Mucosa of descending colon (tissue), 3 donors: ENCODE measurements at regions not wholly inside any gene's neighbourhood (a gene's known extent, or its start where the extent isn't known, plus 50 kb on each side); places are given as distances from the start of the nearest gene placed in this dataset.

Experiments used
- ATAC-seq: fragments of 200-7000 bp; cut with Tn5 transposase; one replicate; pipeline ENCODE4 v1.9.1; 2020; ENCODE audit warnings: mild to moderate bottlenecking, moderate library complexity
- DNase-seq, 3 donors: peaks; one replicate each; pipeline ENCODE4 v3.0.0-alpha.2; 2020
- H3K36me3 ChIP-seq: fragments of 200-600 bp; one replicate; pipeline ENCODE4 v1.8.0; 2021; ENCODE audit warnings: low read depth, mild to moderate bottlenecking
- H3K4me1 ChIP-seq: fragments of 200-600 bp; one replicate; pipeline ENCODE4 v1.8.0; 2021; ENCODE audit warnings: low read depth, mild to moderate bottlenecking
- H3K4me3 ChIP-seq: fragments of 200-600 bp; one replicate; pipeline ENCODE4 v1.8.0; 2021; ENCODE audit warnings: mild to moderate bottlenecking
- H3K9me3 ChIP-seq: fragments of 200-600 bp; one replicate; pipeline ENCODE4 v1.8.0; 2021; ENCODE audit warnings: mild to moderate bottlenecking
- intact Hi-C, 2 donors: fragments of 100-400 bp; cut with DNase I in 1 of 2; cut with micrococcal nuclease in 1 of 2; formaldehyde crosslinking; loops; one replicate each; pipeline versions ENCODE4 v1.11.0 to v1.11.1; 2022; cut with DNase I, micrococcal nuclease
- TF ChIP-seq, protein P1 (sequence below): fragments of 200-600 bp; IDR thresholded peaks from one replicate; pipeline ENCODE4 v1.8.0; 2022; ENCODE audit warnings: antibody characterized with exemption, mild to moderate bottlenecking
- donor health status: DM: no; HTN: no; CAD: no; lungs with moderate emphysema.
- donor health status: DM: no; HTN: no; CAD: no.
- donor health status: DM: no; HTN: yes; CAD: no.

DNA sequence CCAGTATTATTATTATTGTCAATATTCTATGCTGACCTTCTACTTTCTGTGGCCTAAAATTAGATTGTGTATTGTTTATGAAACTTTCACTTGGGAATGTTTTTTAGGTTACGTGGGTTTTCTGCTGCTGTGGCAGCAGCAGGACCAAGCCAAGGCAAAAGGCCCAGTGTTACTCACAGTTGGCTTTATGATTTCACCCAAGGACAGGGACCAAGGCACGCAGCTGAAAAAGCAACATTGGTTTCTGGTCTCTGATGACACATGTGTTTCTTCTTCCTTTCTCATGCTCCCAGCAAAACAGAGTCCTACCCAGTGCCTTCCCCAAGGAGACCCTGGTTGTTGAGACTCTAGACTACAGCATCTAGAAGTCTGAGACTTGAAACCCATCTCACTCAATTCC lies 413.7 kb downstream of the SETD4 start:
- DNase-seq = no peak

DNA sequence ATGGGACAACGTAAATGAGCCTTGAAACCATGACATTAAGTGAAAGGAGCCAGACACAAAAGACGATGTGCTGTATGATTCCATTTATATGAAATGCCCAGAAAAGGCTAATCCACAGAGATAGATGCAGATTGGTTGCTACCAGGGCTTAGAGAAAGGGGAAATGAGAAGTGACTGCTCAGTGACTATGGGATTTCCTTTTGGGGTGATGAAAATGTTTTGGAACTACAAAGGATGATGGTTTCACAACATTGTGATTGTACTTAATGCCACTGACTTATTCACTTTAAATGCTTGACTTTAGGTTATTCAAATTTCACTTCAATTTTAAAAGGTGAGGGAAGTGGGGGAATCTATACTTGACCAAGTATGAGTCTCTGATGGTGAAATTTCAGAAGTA lies 414.3 kb downstream of the SETD4 start:
- no peaks in the 10 kb centered on the region for H3K4me1 ChIP-seq
- DNase-seq (no peak), ATAC-seq (no peak)
- intact Hi-C loops = no loop called here
- no peaks in the 10 kb centered on the region for H3K36me3 ChIP-seq
- TF ChIP-seq, protein P1, sequence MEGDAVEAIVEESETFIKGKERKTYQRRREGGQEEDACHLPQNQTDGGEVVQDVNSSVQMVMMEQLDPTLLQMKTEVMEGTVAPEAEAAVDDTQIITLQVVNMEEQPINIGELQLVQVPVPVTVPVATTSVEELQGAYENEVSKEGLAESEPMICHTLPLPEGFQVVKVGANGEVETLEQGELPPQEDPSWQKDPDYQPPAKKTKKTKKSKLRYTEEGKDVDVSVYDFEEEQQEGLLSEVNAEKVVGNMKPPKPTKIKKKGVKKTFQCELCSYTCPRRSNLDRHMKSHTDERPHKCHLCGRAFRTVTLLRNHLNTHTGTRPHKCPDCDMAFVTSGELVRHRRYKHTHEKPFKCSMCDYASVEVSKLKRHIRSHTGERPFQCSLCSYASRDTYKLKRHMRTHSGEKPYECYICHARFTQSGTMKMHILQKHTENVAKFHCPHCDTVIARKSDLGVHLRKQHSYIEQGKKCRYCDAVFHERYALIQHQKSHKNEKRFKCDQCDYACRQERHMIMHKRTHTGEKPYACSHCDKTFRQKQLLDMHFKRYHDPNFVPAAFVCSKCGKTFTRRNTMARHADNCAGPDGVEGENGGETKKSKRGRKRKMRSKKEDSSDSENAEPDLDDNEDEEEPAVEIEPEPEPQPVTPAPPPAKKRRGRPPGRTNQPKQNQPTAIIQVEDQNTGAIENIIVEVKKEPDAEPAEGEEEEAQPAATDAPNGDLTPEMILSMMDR = no peak
- H3K9me3 ChIP-seq = no peaks in the 10 kb centered on the region
- H3K4me3 ChIP-seq = no peak overlapping the region

More for the DNA sequence above, 413.7 kb downstream of the SETD4 start:
- intact Hi-C loops = no loop called here
- Histone ChIP-seq H3K36me3 (no peaks in the 10 kb centered on the region), H3K4me3 (no peak overlapping the region), H3K4me1 (no peaks in the 10 kb centered on the region), H3K9me3 (no peaks in the 10 kb centered on the region)
- ATAC-seq = no peak
- TF ChIP-seq, protein P1 = no peak

DNA sequence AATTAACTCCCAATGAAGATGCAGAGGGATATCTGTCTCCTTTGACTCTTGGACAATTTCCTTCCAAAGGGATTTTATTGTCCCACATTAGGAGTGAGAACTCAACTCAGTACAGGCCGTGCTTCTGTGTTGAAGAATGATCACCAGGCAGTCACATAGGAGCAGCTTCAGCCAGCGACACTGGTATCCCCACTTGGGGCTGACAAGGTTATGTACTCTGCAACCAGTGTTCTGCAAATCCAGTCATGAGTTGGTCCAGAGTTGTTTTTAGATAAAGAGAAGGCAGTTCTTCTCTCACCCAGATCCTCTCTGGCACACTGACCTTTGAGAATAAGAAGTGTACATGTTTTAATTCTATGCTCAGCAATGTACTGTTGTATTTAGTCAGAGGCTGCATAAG lies 415.8 kb downstream of the SETD4 start:
- no peaks in the 10 kb centered on the region for H3K36me3 ChIP-seq
- intact Hi-C loops = no loop called here
- H3K4me3 ChIP-seq = no peak overlapping the region
- no peaks in the 10 kb centered on the region for H3K9me3 ChIP-seq
- H3K4me1 ChIP-seq = no peaks in the 10 kb centered on the region
- DNase-seq (no peak), ATAC-seq (no peak)
- TF ChIP-seq, protein P1 = no peak

DNA sequence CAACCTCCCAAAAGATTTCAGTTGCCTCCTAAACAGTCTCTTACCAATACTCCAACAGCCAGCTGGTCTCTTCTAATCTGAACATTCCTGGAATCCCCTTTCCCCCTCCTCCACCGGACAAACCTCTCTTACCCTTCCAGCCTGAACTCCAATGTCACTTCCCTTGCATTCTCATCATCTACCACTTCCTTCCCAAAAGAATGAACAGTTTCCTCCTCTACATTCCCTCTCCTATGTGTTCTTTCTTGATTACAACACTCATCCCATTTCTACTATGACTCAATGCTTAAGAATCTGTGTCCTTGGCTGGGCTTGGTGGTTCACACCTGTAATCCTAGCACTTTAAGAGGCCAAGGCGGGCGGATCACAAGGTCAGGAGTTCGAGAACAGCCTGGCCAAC lies 417.1 kb downstream of the SETD4 start:
- DNase-seq (no peak), ATAC-seq (no peak)
- intact Hi-C loops = no loop called here
- Histone ChIP-seq H3K4me3 (no peak overlapping the region), H3K36me3 (no peaks in the 10 kb centered on the region), H3K9me3 (no peaks in the 10 kb centered on the region), H3K4me1 (no peaks in the 10 kb centered on the region)
- TF ChIP-seq, protein P1 = no peak

DNA sequence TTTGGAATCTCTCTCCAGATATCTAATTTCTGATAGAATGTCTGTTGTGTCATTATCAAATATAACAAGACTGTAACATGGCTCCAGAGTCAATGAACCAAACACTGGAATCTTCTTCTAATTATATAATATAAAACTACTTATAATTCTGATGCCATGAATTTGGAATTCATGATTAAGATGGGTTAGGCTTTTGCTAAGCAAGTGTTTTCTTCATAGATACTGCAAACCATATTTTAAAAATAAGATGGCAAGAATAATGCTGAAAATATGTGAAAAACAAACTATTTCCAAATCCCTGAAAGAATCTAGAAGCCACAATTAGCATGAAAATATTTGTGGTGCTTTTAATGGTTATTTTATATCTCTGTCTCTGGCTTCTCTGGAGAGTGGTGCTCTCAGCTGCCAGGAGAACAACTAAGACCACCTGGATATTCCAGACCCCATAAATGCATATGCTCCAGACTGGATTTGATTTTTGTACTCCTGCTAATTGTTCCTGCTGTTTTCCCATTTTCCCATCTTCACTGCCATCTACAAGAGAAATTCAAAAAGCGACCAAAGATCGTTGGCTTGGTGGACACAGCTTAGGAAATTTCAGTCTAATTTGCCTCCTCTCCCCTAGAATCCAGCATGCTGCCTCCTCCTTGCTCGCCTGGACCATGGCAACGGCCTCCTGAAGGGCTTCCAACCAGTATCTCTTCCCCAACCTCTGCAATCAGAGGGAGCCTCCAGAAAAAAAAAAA lies 418.9 kb downstream of the SETD4 start:
- no peaks in the 10 kb centered on the region for H3K9me3 ChIP-seq
- intact Hi-C loops = no loop called here
- TF ChIP-seq, protein P1 = no peak
- DNase-seq (no peak), ATAC-seq (no peak)
- no peaks in the 10 kb centered on the region for H3K4me1 ChIP-seq
- no peak overlapping the region for H3K4me3 ChIP-seq
- no peaks in the 10 kb centered on the region for H3K36me3 ChIP-seq

DNA sequence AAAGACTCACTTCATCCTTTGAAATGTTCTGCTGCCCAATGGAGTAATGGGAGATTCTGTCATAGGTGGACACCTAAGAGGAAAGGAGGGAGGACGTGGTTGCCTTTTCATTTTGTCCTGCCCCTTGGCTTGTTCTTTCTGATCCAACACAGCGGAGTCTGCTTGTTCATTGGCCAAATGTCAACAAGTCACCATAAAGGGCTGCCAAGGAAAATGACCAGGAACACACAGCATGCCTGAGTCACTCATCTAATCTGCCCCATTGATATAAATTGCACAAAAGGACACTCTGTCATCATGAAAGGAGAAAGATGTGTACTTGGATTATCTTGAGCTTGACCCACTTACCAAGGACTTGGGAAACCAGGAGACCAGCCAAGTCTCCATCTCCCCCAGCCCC lies 422.9 kb downstream of the SETD4 start:
- Histone ChIP-seq H3K4me3 (no peak overlapping the region), H3K9me3 (no peaks in the 10 kb centered on the region), H3K36me3 (no peaks in the 10 kb centered on the region), H3K4me1 (no peaks in the 10 kb centered on the region)
- intact Hi-C loops = no loop called here
- TF ChIP-seq, protein P1 = no peak
- DNase-seq (no peak), ATAC-seq (no peak)
